ENCODE measurements at regions not wholly inside any gene's neighbourhood (a gene's known extent, or its start where the extent isn't known, plus 50 kb on each side); places are given as distances from the start of the nearest gene placed in this dataset.

DNA sequence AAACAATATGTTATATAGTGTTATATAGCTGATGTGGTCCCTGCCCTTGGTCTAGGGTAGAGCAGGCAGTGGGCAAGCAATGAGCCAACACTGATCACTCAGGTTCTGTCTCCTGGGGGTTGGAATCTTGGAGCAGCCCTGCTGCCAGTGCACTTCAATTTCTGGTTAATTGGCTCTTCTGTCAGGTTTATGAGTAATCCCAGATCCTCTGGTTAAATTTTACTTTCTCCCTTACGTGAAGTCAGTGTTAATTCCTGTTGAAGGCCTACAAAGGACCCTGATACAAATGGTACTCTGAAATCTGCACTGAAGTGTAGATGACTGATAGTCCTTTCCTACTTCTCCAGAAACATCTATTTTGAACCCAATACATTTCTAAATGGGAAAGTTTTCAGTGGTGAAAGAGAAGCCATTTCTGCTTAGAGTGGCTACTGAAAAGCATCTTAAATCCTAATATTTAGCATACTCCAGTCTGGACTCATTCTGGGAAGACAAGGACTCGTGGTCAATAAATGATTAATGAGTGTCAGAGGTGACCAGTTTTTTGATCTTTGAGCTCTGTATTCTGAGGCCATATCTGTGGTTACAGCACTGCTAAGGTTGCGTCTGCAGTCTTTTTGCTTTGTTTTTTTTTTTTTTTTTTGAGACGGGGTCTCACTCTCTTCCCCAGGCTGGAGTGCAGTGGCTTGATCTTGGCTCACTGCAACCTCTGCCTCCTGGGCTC, 442.4 kb downstream of the KIF4B start:
- no peaks in the 10 kb centered on the region for H3K36me3 ChIP-seq (ENCODE audit: control insufficient read depth, insufficient read depth, low read length)
- H3K4me3 ChIP-seq (ENCODE audit: low read depth, low read length): no peak overlapping the region
- no peak for FAIRE-seq
- TF ChIP-seq, protein P1, sequence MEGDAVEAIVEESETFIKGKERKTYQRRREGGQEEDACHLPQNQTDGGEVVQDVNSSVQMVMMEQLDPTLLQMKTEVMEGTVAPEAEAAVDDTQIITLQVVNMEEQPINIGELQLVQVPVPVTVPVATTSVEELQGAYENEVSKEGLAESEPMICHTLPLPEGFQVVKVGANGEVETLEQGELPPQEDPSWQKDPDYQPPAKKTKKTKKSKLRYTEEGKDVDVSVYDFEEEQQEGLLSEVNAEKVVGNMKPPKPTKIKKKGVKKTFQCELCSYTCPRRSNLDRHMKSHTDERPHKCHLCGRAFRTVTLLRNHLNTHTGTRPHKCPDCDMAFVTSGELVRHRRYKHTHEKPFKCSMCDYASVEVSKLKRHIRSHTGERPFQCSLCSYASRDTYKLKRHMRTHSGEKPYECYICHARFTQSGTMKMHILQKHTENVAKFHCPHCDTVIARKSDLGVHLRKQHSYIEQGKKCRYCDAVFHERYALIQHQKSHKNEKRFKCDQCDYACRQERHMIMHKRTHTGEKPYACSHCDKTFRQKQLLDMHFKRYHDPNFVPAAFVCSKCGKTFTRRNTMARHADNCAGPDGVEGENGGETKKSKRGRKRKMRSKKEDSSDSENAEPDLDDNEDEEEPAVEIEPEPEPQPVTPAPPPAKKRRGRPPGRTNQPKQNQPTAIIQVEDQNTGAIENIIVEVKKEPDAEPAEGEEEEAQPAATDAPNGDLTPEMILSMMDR (IDR thresholded peaks at IDR 0.05; ENCODE audit: insufficient read depth, low read length, severe bottlenecking): no peak
- H3K27me3 ChIP-seq (ENCODE audit: control insufficient read depth, insufficient read depth, low read length): no peaks in the 10 kb centered on the region
- no peak for DNase-seq (ENCODE audit: low read depth)

DNA sequence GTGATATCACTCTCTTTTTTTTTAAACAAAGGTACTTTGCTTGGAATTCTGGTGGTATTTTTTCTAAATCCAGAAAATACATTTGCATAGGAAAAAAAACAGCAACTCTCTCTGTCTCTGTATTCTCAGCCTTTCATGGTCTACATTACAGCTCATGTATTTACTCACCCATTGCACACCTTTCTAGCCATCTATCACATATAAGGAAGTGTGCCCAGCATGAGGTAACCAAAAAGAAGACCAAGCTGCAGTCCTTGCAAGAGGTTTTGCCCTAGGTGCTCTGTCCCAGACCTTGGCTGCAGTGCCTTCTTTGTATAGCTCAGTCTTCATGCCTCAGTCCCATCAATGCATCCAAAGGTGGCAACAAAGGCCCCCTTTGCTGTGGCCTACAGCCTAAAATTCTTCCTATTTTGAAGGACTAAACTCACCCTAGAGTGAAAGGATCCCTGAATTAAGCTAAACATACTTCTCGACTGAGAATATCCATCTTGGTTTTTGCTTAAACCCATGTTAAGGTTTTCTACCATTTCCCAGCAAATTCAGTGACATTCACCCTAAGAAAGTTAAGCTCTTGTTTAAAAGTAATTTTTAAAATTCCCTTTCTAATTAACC, 446.4 kb downstream of the KIF4B start:
- no peak for FAIRE-seq

DNA sequence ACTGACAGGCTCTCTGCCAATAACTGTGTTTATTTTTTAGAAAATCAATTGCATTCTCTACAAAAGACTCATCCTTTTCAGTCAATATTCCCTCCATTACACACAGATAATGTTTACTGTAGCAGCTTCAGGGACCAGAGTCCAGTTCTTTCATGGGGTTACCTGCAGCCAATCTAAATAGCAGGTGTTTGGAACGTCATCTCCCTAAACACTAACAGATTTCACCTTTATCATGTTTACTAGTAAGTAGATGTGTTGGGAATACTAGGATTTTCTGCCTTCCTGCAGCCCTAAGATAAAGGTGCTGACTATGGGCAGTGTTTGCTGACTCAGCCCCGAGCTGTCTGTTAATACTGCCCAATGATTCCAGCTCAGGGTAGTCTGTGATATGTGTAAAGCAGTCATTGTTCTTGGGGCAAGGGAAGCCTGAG, 447.0 kb downstream of the KIF4B start:
- no peak for DNase-seq (ENCODE audit: low read depth)
- TF ChIP-seq, protein P1 (IDR thresholded peaks at IDR 0.05; ENCODE audit: insufficient read depth, low read length, severe bottlenecking): no peak
- Histone ChIP-seq H3K36me3 (ENCODE audit: control insufficient read depth, insufficient read depth, low read length) (no peaks in the 10 kb centered on the region), H3K4me3 (ENCODE audit: low read depth, low read length) (no peak overlapping the region), H3K27me3 (ENCODE audit: control insufficient read depth, insufficient read depth, low read length) (no peaks in the 10 kb centered on the region)
- FAIRE-seq: no peak

More for the DNA sequence above, 446.4 kb downstream of the KIF4B start:
- no peak for DNase-seq (ENCODE audit: low read depth)
- Histone ChIP-seq H3K27me3 (ENCODE audit: control insufficient read depth, insufficient read depth, low read length) (no peaks in the 10 kb centered on the region), H3K4me3 (ENCODE audit: low read depth, low read length) (no peak overlapping the region), H3K36me3 (ENCODE audit: control insufficient read depth, insufficient read depth, low read length) (no peaks in the 10 kb centered on the region)
- TF ChIP-seq, protein P1 (IDR thresholded peaks at IDR 0.05; ENCODE audit: insufficient read depth, low read length, severe bottlenecking): no peak

DNA sequence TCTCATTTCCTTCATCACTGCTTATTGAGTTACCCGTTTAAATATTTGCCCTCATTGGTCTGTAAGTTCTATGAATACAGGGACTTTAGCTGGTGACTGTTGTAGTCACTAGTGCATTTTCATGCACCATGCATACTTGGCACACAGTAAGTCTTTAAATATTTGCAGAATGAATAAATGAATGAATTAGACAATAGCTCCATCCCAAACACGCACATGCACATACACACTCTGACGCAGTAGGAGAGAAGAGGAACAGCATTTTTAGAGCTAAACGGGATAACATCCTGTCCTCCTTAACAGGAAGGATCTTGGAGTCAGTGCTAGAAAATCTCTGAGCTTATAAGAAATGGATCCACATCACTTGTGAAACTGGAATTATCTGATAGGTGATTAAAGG, 447.7 kb downstream of the KIF4B start:
- H3K4me3 ChIP-seq (ENCODE audit: low read depth, low read length): no peak overlapping the region
- DNase-seq (ENCODE audit: low read depth) (no peak), FAIRE-seq (no peak)
- H3K27me3 ChIP-seq (ENCODE audit: control insufficient read depth, insufficient read depth, low read length): no peaks in the 10 kb centered on the region
- no peaks in the 10 kb centered on the region for H3K36me3 ChIP-seq (ENCODE audit: control insufficient read depth, insufficient read depth, low read length)
- TF ChIP-seq, protein P1 (IDR thresholded peaks at IDR 0.05; ENCODE audit: insufficient read depth, low read length, severe bottlenecking): no peak

DNA sequence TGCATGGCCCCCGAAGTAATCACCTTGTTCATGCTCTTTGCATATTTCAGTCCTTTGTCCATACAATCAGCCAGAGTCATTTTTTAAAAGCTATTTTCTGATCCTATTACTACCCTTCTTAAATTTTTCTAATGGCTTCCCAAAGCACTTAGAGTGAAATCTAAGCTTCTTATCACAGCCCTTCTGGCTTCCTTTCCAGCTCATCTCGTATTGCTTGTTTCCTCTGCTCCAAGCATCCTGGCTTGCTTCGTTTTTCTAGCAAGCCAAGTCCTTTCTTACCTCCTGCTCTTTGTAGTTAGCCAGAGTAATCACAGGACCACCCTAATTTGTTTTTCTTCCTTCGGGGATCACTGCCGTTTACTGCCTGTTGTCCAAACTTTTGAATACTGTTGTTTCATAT, 453.3 kb downstream of the KIF4B start:
- TF ChIP-seq, protein P1 (IDR thresholded peaks at IDR 0.05; ENCODE audit: insufficient read depth, low read length, severe bottlenecking): no peak
- DNase-seq (ENCODE audit: low read depth) (no peak), FAIRE-seq (no peak)
- H3K36me3 ChIP-seq (ENCODE audit: control insufficient read depth, insufficient read depth, low read length): no peaks in the 10 kb centered on the region
- H3K27me3 ChIP-seq (ENCODE audit: control insufficient read depth, insufficient read depth, low read length): no peaks in the 10 kb centered on the region
- H3K4me3 ChIP-seq (ENCODE audit: low read depth, low read length): no peak overlapping the region

All from bronchial epithelial cell (primary cell).